ENCODE measurements at regions not wholly inside any gene's neighbourhood (a gene's known extent, or its start where the extent isn't known, plus 50 kb on each side); places are given as distances from the start of the nearest gene placed in this dataset.
A peak's percentile ranks its signal among the peaks of the same experiment; 100 is the strongest.
"Not testable (repeated sequence)": the region's sequence is repeated elsewhere in the genome, so short reads cannot be mapped to it uniquely, and the experiment has no call there.

GRCh38 chr2:111544006-111544405, 340.0 kb downstream of the ANAPC1 start:
- H2AFZ ChIP-seq (ENCODE audit: low read depth, low read length); DNase-seq: not testable (repeated sequence)

DNA sequence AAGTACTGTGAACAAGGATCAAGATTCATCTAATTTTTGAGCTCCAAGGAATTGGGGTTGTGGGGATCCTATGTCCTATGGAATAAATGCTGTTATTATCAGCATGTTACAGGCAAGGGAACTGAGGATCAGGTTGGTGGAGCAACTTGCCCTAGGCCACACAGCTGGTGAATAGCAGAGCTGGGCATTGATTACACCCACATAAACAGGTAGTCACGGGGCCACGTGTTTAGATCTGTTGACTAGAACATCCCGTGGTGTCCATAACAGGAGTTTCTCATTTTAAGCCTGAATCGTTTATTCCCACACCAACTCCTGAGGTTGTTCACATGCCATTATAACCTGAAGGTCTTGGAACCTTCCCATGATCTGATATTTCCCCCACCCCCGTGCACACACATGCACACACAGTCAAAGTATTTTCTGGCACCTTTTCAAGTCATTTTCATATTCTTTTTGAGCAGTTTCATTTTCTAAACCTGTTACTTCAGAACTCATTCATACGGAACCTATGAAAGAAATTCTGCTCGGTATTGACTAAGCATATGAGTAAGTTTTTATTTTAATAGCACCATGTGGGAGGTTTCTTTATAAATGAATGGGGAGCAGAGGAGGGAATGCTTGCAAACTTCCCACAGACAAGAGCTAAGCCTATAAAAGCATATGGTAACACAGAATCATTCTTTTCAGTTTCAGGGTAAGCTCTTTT, 338.1 kb downstream of the ANAPC1 start:
- H4K20me1 ChIP-seq (ENCODE audit: insufficient read depth, low read length); H3K9ac ChIP-seq (ENCODE audit: low read depth, low read length); H3K27me3 ChIP-seq (ENCODE audit: insufficient read depth, low read length, poor library complexity); H3K4me3 ChIP-seq (ENCODE audit: low read depth in 1 of 2, low read length in 2 of 2); H3K79me2 ChIP-seq (ENCODE audit: insufficient read depth, low read length); H3K4me2 ChIP-seq (ENCODE audit: insufficient read depth, low read length); H2AFZ ChIP-seq (ENCODE audit: low read depth, low read length); H3K9me3 ChIP-seq (ENCODE audit: insufficient read depth, low read length, severe bottlenecking); DNase-seq; H3K27ac ChIP-seq (ENCODE audit: low read length); H3K4me1 ChIP-seq (ENCODE audit: insufficient read depth, low read length); ATAC-seq (ENCODE audit: insufficient read depth, low read depth); H3K36me3 ChIP-seq (ENCODE audit: insufficient read depth, low read length): not testable (repeated sequence)

More at GRCh38 chr2:111544006-111544405, 340.0 kb downstream of the ANAPC1 start:
- not testable (repeated sequence) for H3K79me2 ChIP-seq (ENCODE audit: insufficient read depth, low read length); ATAC-seq (ENCODE audit: insufficient read depth, low read depth); H3K9me3 ChIP-seq (ENCODE audit: insufficient read depth, low read length, severe bottlenecking); H3K27ac ChIP-seq (ENCODE audit: low read length); H3K4me3 ChIP-seq (ENCODE audit: low read depth in 1 of 2, low read length in 2 of 2); H3K4me1 ChIP-seq (ENCODE audit: insufficient read depth, low read length); H3K27me3 ChIP-seq (ENCODE audit: insufficient read depth, low read length, poor library complexity); H3K36me3 ChIP-seq (ENCODE audit: insufficient read depth, low read length); H3K9ac ChIP-seq (ENCODE audit: low read depth, low read length); H4K20me1 ChIP-seq (ENCODE audit: insufficient read depth, low read length); H3K4me2 ChIP-seq (ENCODE audit: insufficient read depth, low read length)

- H2AFZ ChIP-seq (ENCODE audit: low read depth, low read length); H3K27ac ChIP-seq (ENCODE audit: low read length); H3K27me3 ChIP-seq (ENCODE audit: insufficient read depth, low read length, poor library complexity); H3K4me2 ChIP-seq (ENCODE audit: insufficient read depth, low read length); H3K9ac ChIP-seq (ENCODE audit: low read depth, low read length); H3K4me3 ChIP-seq (ENCODE audit: low read depth in 1 of 2, low read length in 2 of 2); H3K79me2 ChIP-seq (ENCODE audit: insufficient read depth, low read length); H3K36me3 ChIP-seq (ENCODE audit: insufficient read depth, low read length); DNase-seq; H4K20me1 ChIP-seq (ENCODE audit: insufficient read depth, low read length); H3K4me1 ChIP-seq (ENCODE audit: insufficient read depth, low read length); H3K9me3 ChIP-seq (ENCODE audit: insufficient read depth, low read length, severe bottlenecking); ATAC-seq (ENCODE audit: insufficient read depth, low read depth): not testable (repeated sequence)
Observed at GRCh38 chr2:111546578-111546977, 337.4 kb downstream of the ANAPC1 start.

DNA sequence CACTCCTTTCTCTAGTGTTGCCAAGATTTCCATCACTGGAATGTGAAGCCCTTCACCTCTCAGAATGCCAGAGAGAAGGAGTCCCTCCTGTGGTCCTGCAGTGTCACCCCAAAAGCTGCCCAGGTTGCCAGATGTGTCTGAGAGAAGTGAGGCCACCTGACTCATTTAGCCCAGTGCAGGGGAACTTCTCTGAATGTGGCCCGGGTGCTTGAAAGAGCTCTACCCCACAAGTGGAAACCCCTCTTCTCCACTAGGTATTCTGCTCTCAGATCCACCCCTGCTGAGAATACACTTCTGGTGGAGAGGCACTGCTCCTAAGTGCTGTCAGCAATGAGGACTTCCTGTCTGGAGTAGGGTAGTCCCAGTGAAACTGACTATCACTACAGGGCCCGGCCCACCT, 334.8 kb downstream of the ANAPC1 start:
- H3K27ac ChIP-seq (ENCODE audit: low read length); H4K20me1 ChIP-seq (ENCODE audit: insufficient read depth, low read length); H2AFZ ChIP-seq (ENCODE audit: low read depth, low read length); H3K36me3 ChIP-seq (ENCODE audit: insufficient read depth, low read length); H3K9ac ChIP-seq (ENCODE audit: low read depth, low read length); H3K9me3 ChIP-seq (ENCODE audit: insufficient read depth, low read length, severe bottlenecking); H3K79me2 ChIP-seq (ENCODE audit: insufficient read depth, low read length); H3K4me2 ChIP-seq (ENCODE audit: insufficient read depth, low read length); DNase-seq; H3K27me3 ChIP-seq (ENCODE audit: insufficient read depth, low read length, poor library complexity); H3K4me1 ChIP-seq (ENCODE audit: insufficient read depth, low read length); H3K4me3 ChIP-seq (ENCODE audit: low read depth in 1 of 2, low read length in 2 of 2): not testable (repeated sequence)
- peak; percentile 58; the same call in 2 of the 3 replicates for ATAC-seq (ENCODE audit: insufficient read depth, low read depth)

- H3K4me1 ChIP-seq (ENCODE audit: insufficient read depth, low read length); H3K27me3 ChIP-seq (ENCODE audit: insufficient read depth, low read length, poor library complexity); DNase-seq; H3K9me3 ChIP-seq (ENCODE audit: insufficient read depth, low read length, severe bottlenecking); H3K9ac ChIP-seq (ENCODE audit: low read depth, low read length); H3K79me2 ChIP-seq (ENCODE audit: insufficient read depth, low read length); H4K20me1 ChIP-seq (ENCODE audit: insufficient read depth, low read length); H3K36me3 ChIP-seq (ENCODE audit: insufficient read depth, low read length); ATAC-seq (ENCODE audit: insufficient read depth, low read depth); H2AFZ ChIP-seq (ENCODE audit: low read depth, low read length); H3K4me3 ChIP-seq (ENCODE audit: low read depth in 1 of 2, low read length in 2 of 2); H3K4me2 ChIP-seq (ENCODE audit: insufficient read depth, low read length); H3K27ac ChIP-seq (ENCODE audit: low read length): not testable (repeated sequence)
Observed at GRCh38 chr2:111551428-111551827, 332.6 kb downstream of the ANAPC1 start.

DNA sequence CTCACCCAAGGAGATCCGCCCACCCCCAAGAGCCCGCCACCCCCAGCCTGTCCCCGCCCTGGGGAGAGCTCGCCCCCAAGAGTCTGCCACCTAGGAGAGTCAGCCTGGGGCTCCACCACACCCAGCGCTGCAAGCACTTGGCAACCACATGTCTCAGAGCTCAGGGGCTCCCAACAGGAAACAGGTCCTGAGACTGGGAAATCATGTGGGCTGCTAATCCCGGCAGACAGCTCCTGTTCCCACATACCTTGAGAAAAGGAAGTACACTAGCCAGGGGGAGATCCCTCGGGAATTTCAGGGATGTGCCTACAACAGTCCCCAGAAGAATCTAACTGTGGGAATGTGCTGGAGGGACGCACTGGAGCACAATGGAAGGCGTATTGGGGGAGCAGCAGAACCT, 331.4 kb downstream of the ANAPC1 start:
- not testable (repeated sequence) for H3K27ac ChIP-seq (ENCODE audit: low read length); H3K9ac ChIP-seq (ENCODE audit: low read depth, low read length); H3K36me3 ChIP-seq (ENCODE audit: insufficient read depth, low read length); H3K79me2 ChIP-seq (ENCODE audit: insufficient read depth, low read length); H3K9me3 ChIP-seq (ENCODE audit: insufficient read depth, low read length, severe bottlenecking); H2AFZ ChIP-seq (ENCODE audit: low read depth, low read length); H3K4me2 ChIP-seq (ENCODE audit: insufficient read depth, low read length); ATAC-seq (ENCODE audit: insufficient read depth, low read depth); H4K20me1 ChIP-seq (ENCODE audit: insufficient read depth, low read length); H3K4me3 ChIP-seq (ENCODE audit: low read depth in 1 of 2, low read length in 2 of 2); H3K4me1 ChIP-seq (ENCODE audit: insufficient read depth, low read length); DNase-seq; H3K27me3 ChIP-seq (ENCODE audit: insufficient read depth, low read length, poor library complexity)

- H3K4me2 ChIP-seq (ENCODE audit: insufficient read depth, low read length); H3K27me3 ChIP-seq (ENCODE audit: insufficient read depth, low read length, poor library complexity); H3K4me1 ChIP-seq (ENCODE audit: insufficient read depth, low read length); H3K79me2 ChIP-seq (ENCODE audit: insufficient read depth, low read length); ATAC-seq (ENCODE audit: insufficient read depth, low read depth); H3K9me3 ChIP-seq (ENCODE audit: insufficient read depth, low read length, severe bottlenecking); H4K20me1 ChIP-seq (ENCODE audit: insufficient read depth, low read length); DNase-seq; H3K27ac ChIP-seq (ENCODE audit: low read length); H3K4me3 ChIP-seq (ENCODE audit: low read depth in 1 of 2, low read length in 2 of 2); H3K9ac ChIP-seq (ENCODE audit: low read depth, low read length); H2AFZ ChIP-seq (ENCODE audit: low read depth, low read length); H3K36me3 ChIP-seq (ENCODE audit: insufficient read depth, low read length): not testable (repeated sequence)
Observed at GRCh38 chr2:111559301-111559700, 324.7 kb downstream of the ANAPC1 start.

DNA sequence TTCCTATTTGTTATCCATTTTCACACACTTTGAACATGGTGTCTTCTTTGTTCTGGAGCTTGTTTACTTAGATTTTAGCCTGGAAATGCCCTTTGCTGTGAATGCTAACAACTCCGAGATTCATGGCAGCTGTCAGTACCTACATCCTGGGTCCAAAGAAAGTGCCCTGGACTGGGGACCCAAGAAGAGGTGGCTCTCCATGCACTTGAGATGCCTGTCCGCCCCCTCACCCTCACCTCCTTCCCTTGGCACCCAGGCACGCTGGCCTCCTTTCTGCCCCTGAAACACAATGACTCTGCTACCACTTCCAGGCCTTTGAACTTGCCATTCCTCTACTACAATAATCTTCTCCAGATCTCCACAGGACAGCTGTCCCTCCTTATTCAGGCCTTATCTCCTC, 324.2 kb downstream of the ANAPC1 start:
- H3K9ac ChIP-seq (ENCODE audit: low read depth, low read length); DNase-seq; H3K27me3 ChIP-seq (ENCODE audit: insufficient read depth, low read length, poor library complexity); H3K4me2 ChIP-seq (ENCODE audit: insufficient read depth, low read length); H2AFZ ChIP-seq (ENCODE audit: low read depth, low read length); ATAC-seq (ENCODE audit: insufficient read depth, low read depth); H4K20me1 ChIP-seq (ENCODE audit: insufficient read depth, low read length); H3K9me3 ChIP-seq (ENCODE audit: insufficient read depth, low read length, severe bottlenecking); H3K27ac ChIP-seq (ENCODE audit: low read length); H3K4me3 ChIP-seq (ENCODE audit: low read depth in 1 of 2, low read length in 2 of 2); H3K36me3 ChIP-seq (ENCODE audit: insufficient read depth, low read length); H3K4me1 ChIP-seq (ENCODE audit: insufficient read depth, low read length); H3K79me2 ChIP-seq (ENCODE audit: insufficient read depth, low read length): not testable (repeated sequence)
